GM21723 (cell line): ENCODE measurements at regions not wholly inside any gene's neighbourhood (a gene's known extent, or its start where the extent isn't known, plus 50 kb on each side); places are given as distances from the start of the nearest gene placed in this dataset.
"Not testable (repeated sequence)": the region's sequence is repeated elsewhere in the genome, so short reads cannot be mapped to it uniquely, and the experiment has no call there.

ENCODE experiments used
- ATAC-seq: cut with Tn5 transposase; IDR thresholded peaks from one replicate; pipeline ENCODE4 v1.9.1; 2021; ENCODE audit warnings: mild to moderate bottlenecking, moderate library complexity; ENCODE audit not compliant: unreplicated experiment

GRCh38 chr4:103887191-103887590 is 167.4 kb upstream of the TACR3 start:
- no peak for ATAC-seq

- ATAC-seq, result no peak
Measured at GRCh38 chr4:103885152-103885551, 165.4 kb upstream of the TACR3 start.

GRCh38 chr4:103867311-103867710 is 147.5 kb upstream of the TACR3 start:
- ATAC-seq, result no peak

GRCh38 chr4:103853627-103854026 is 133.8 kb upstream of the TACR3 start:
- no peak for ATAC-seq

- no peak for ATAC-seq
Measured at GRCh38 chr4:103853146-103853545, 133.4 kb upstream of the TACR3 start.

GRCh38 chr4:103845075-103845474 is 125.3 kb upstream of the TACR3 start:
- no peak for ATAC-seq

- ATAC-seq, result no peak
Measured at GRCh38 chr4:103842637-103843239, 123.0 kb upstream of the TACR3 start.

GRCh38 chr4:103842076-103842475 is 122.3 kb upstream of the TACR3 start:
- ATAC-seq, result no peak

GRCh38 chr4:103810308-103810707 is 90.5 kb upstream of the TACR3 start:
- ATAC-seq, result not testable (repeated sequence)

GRCh38 chr4:103802766-103803165 is 83.0 kb upstream of the TACR3 start:
- ATAC-seq, result no peak

GRCh38 chr4:103787057-103787456 is 67.3 kb upstream of the TACR3 start:
- no peak for ATAC-seq

- no peak for ATAC-seq
Measured at GRCh38 chr4:103786593-103786992, 66.8 kb upstream of the TACR3 start.

- peak; percentile 78 for ATAC-seq
Measured at GRCh38 chr4:103786014-103786413, 66.2 kb upstream of the TACR3 start.

GRCh38 chr4:103778221-103778620 is 58.4 kb upstream of the TACR3 start:
- ATAC-seq, result no peak

- ATAC-seq, result no peak
Measured at GRCh38 chr4:103774326-103774825, 54.6 kb upstream of the TACR3 start.

GRCh38 chr4:103773691-103774231 is 54.0 kb upstream of the TACR3 start:
- ATAC-seq, result no peak
